ENCODE measurements at regions not wholly inside any gene's neighbourhood (a gene's known extent, or its start where the extent isn't known, plus 50 kb on each side); places are given as distances from the start of the nearest gene placed in this dataset.

DNA sequence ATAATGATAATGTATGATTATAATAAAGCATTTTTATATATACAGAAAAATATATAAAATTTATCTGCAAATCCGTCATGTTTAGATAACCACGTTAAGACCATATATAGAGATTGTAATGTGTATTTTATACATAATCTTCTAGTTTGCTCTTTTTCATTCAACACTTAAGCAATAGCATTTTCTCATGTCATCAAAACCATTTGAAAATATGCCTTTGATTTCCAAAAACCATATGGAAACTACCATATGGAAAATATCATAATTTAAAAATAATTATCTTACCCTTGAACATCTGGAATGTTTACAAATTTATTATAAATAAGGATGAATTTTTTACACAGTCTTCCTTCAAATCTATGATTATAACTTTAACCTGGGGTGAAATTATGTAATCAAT, 250.4 kb upstream of the NPSR1 start:
- TF ChIP-seq, protein P1, sequence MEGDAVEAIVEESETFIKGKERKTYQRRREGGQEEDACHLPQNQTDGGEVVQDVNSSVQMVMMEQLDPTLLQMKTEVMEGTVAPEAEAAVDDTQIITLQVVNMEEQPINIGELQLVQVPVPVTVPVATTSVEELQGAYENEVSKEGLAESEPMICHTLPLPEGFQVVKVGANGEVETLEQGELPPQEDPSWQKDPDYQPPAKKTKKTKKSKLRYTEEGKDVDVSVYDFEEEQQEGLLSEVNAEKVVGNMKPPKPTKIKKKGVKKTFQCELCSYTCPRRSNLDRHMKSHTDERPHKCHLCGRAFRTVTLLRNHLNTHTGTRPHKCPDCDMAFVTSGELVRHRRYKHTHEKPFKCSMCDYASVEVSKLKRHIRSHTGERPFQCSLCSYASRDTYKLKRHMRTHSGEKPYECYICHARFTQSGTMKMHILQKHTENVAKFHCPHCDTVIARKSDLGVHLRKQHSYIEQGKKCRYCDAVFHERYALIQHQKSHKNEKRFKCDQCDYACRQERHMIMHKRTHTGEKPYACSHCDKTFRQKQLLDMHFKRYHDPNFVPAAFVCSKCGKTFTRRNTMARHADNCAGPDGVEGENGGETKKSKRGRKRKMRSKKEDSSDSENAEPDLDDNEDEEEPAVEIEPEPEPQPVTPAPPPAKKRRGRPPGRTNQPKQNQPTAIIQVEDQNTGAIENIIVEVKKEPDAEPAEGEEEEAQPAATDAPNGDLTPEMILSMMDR (conservative IDR thresholded peaks at IDR 0.05; ENCODE audit: low read length) = no peak
- no peak for TF ChIP-seq EZH2phosphoT487 (IDR thresholded peaks at IDR 0.05; ENCODE audit: borderline replicate concordance)

All from Loucy (cell line).